ENCODE measurements at regions not wholly inside any gene's neighbourhood (a gene's known extent, or its start where the extent isn't known, plus 50 kb on each side); places are given as distances from the start of the nearest gene placed in this dataset.

DNA sequence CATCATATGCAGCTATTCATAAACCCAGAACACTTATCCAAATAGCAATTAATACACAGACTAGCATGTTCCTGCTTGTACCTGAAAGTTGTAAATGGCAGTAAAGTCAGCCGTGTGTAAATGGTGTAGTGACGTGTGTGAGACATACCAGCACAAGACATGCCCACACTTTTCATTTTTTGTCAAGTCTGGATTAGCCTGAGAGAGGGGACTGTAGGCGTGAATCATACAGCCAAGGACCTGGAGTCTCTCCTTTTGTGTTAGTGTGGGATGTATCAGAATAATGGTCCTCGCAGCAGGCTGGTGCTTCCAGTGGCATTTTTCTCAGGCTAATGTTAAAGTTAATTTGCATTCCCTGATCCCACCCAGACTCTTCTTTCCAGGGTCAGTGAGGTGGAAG is 116.8 kb upstream of the BMAL1 start:
- H2AFZ ChIP-seq (ENCODE audit: low read depth, low read length), result no peak overlapping the region
- H3K9me3 ChIP-seq (replicated peaks; ENCODE audit: control insufficient read depth, insufficient read depth, low read depth, low read length), result no peaks in the 10 kb centered on the region
- WGBS (ENCODE audit: insufficient coverage, low coverage, missing lambda C conversion rate), result 1% methylated on average over 4 of the region's 4 CpGs
- H3K27ac ChIP-seq (ENCODE audit: extremely low read depth, low read depth, low read length), result no peak overlapping the region
- FAIRE-seq (no peak), DNase-seq (ENCODE audit: extremely low read depth in 1 of 4, low spot score in 3 of 4) (no peak), ATAC-seq (no peak)
- intact Hi-C loops (cut with micrococcal nuclease) (no loop called here), in situ Hi-C loops (cut with MboI) (no loop called here)
- CTCF ChIA-PET (ENCODE audit: low intra/inter-chr PET ratio), result no interaction called here
- TF ChIP-seq KLF13 (tag; IDR thresholded peaks at IDR 0.05; ENCODE audit: borderline replicate concordance, low read depth) (no peak), GTF2F1 (IDR thresholded peaks at IDR 0.05; ENCODE audit: low read depth, low read length) (no peak), CAMTA2 (CRISPR knock-in tag; conservative IDR thresholded peaks at IDR 0.05) (no peak), FOXJ3 (CRISPR knock-in tag; IDR thresholded peaks at IDR 0.05) (no peak), ZKSCAN8 (CRISPR knock-in tag; IDR thresholded peaks at IDR 0.05) (no peak)
- TF ChIP-seq, protein P1, sequence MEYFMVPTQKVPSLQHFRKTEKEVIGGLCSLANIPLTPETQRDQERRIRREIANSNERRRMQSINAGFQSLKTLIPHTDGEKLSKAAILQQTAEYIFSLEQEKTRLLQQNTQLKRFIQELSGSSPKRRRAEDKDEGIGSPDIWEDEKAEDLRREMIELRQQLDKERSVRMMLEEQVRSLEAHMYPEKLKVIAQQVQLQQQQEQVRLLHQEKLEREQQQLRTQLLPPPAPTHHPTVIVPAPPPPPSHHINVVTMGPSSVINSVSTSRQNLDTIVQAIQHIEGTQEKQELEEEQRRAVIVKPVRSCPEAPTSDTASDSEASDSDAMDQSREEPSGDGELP (CRISPR knock-in tag; IDR thresholded peaks at IDR 0.05; ENCODE audit: borderline replicate concordance), result no peak
- peaks cover 10 to 16% of the 10 kb centered on the region in 2 experiments for H3K27me3 ChIP-seq (ENCODE audit: control insufficient read depth in 2 of 2, insufficient read depth in 2 of 2, low read length in 2 of 2)
- H3K4me2 ChIP-seq (ENCODE audit: insufficient read depth, low read length), result no peak overlapping the region
- no TSS peak for BruUV-seq (replicated peaks)
- no peak overlapping the region for H3K9ac ChIP-seq (ENCODE audit: insufficient read depth in 1 of 2, low read depth in 2 of 2, low read length in 2 of 2)
- H4K20me1 ChIP-seq (replicated peaks; ENCODE audit: control insufficient read depth, insufficient read depth, low read length), result no peaks in the 10 kb centered on the region
- POLR2A ChIA-PET, result interaction anchor here (0.7 to 1.2 kb wide), 3 partner anchors 107 to 772 kb away, joined by 3 read pairs; no protein-coding TSS in a partner anchor
- no peaks in the 10 kb centered on the region for H3K4me1 ChIP-seq (replicated peaks in 1 of 2; ENCODE audit: control insufficient read depth in 2 of 2, insufficient read depth in 2 of 2, low read length in 2 of 2)
- no peaks in the 10 kb centered on the region for H3K9me1 ChIP-seq (ENCODE audit: control insufficient read depth, insufficient read depth, low read length)
- H3K4me3 ChIP-seq, result no peak overlapping the region
- no peaks in the 10 kb centered on the region for H3K36me3 ChIP-seq (ENCODE audit: control insufficient read depth, insufficient read depth, low read length)
- no peaks in the 10 kb centered on the region for H3K79me2 ChIP-seq (ENCODE audit: control insufficient read depth, insufficient read depth, low read length)

DNA sequence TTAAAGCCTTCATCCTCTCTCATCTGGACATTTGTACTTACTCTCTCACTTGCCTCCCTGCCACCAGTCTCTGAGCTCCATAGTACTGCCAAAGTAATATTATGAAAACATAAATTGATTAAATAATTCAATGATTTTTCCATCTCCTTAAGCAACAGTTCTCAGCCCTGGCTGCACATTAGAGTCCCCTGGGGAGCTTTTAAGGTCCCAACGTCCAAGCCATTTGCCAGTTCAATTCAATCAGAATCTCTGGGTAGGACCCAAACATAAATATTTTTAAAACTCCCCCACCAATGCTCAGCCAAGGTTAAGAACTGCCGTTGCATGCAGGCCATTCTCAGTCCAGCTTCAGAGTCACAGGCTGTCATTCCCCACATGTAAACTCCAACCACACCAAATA is 114.4 kb upstream of the BMAL1 start:
- Histone ChIP-seq H3K9me3 (replicated peaks; ENCODE audit: control insufficient read depth, insufficient read depth, low read depth, low read length) (no peaks in the 10 kb centered on the region), H2AFZ (ENCODE audit: low read depth, low read length) (no peak overlapping the region), H3K4me2 (ENCODE audit: insufficient read depth, low read length) (no peak overlapping the region), H3K9me1 (ENCODE audit: control insufficient read depth, insufficient read depth, low read length) (no peaks in the 10 kb centered on the region), H3K9ac (ENCODE audit: insufficient read depth in 1 of 2, low read depth in 2 of 2, low read length in 2 of 2) (no peak overlapping the region), H3K36me3 (ENCODE audit: control insufficient read depth, insufficient read depth, low read length) (no peaks in the 10 kb centered on the region), H3K79me2 (ENCODE audit: control insufficient read depth, insufficient read depth, low read length) (no peaks in the 10 kb centered on the region), H3K4me3 (no peak overlapping the region), H3K27me3 (ENCODE audit: control insufficient read depth in 2 of 2, insufficient read depth in 2 of 2, low read length in 2 of 2) (peaks cover 10 to 23% of the 10 kb centered on the region in 2 experiments), H4K20me1 (replicated peaks; ENCODE audit: control insufficient read depth, insufficient read depth, low read length) (no peaks in the 10 kb centered on the region), H3K4me1 (replicated peaks in 1 of 2; ENCODE audit: control insufficient read depth in 2 of 2, insufficient read depth in 2 of 2, low read length in 2 of 2) (no peaks in the 10 kb centered on the region), H3K27ac (ENCODE audit: extremely low read depth, low read depth, low read length) (no peak overlapping the region)
- intact Hi-C loops (cut with micrococcal nuclease), result no loop called here
- ChIA-PET POLR2A (interaction anchor here (1.0 kb wide), 1 partner anchor 9 kb away, joined by 3 read pairs; no protein-coding TSS in a partner anchor), CTCF (ENCODE audit: low intra/inter-chr PET ratio) (no interaction called here)
- 4% methylated on average over 2 of the region's 2 CpGs for WGBS (ENCODE audit: insufficient coverage, low coverage, missing lambda C conversion rate)
- no peak for ATAC-seq
- no peak for DNase-seq (ENCODE audit: extremely low read depth in 1 of 4, low spot score in 3 of 4)
- in situ Hi-C loops (cut with MboI), result no loop called here
- BruUV-seq (replicated peaks), result no TSS peak
- no peak for FAIRE-seq
- TF ChIP-seq XRCC4 (IDR thresholded peaks at IDR 0.05; ENCODE audit: extremely low read depth, insufficient read depth, insufficient read length) (no peak), ZC3H8 (IDR thresholded peaks at IDR 0.05) (no peak), ZC3H4 (CRISPR knock-in tag; IDR thresholded peaks at IDR 0.05; ENCODE audit: borderline replicate concordance) (no peak), KAT2B (IDR thresholded peaks at IDR 0.05; ENCODE audit: low read depth, low read length) (no peak), ZNF75A (CRISPR knock-in tag; IDR thresholded peaks at IDR 0.05) (no peak), KLF6 (CRISPR knock-in tag; IDR thresholded peaks at IDR 0.05; ENCODE audit: borderline replicate concordance) (no peak), SIX5 (IDR thresholded peaks at IDR 0.05; ENCODE audit: borderline replicate concordance in 1 of 2, insufficient read depth in 1 of 2, low read depth in 1 of 2, low read length in 2 of 2) (no peak)
- TF ChIP-seq, protein P2, sequence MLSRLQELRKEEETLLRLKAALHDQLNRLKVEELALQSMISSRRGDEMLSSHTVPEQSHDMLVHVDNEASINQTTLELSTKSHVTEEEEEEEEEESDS (CRISPR knock-in tag; IDR thresholded peaks at IDR 0.05), result no peak
- TF ChIP-seq, protein P3, sequence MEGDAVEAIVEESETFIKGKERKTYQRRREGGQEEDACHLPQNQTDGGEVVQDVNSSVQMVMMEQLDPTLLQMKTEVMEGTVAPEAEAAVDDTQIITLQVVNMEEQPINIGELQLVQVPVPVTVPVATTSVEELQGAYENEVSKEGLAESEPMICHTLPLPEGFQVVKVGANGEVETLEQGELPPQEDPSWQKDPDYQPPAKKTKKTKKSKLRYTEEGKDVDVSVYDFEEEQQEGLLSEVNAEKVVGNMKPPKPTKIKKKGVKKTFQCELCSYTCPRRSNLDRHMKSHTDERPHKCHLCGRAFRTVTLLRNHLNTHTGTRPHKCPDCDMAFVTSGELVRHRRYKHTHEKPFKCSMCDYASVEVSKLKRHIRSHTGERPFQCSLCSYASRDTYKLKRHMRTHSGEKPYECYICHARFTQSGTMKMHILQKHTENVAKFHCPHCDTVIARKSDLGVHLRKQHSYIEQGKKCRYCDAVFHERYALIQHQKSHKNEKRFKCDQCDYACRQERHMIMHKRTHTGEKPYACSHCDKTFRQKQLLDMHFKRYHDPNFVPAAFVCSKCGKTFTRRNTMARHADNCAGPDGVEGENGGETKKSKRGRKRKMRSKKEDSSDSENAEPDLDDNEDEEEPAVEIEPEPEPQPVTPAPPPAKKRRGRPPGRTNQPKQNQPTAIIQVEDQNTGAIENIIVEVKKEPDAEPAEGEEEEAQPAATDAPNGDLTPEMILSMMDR (IDR thresholded peaks at IDR 0.05 in 2 of 3, conservative IDR thresholded peaks at IDR 0.05 in 1 of 3; ENCODE audit: insufficient read depth in 2 of 3, low read depth in 1 of 3, low read length in 3 of 3), result no peak
